ENCODE measurements at regions not wholly inside any gene's neighbourhood (a gene's known extent, or its start where the extent isn't known, plus 50 kb on each side); places are given as distances from the start of the nearest gene placed in this dataset.
A peak's percentile ranks its signal among the peaks of the same experiment; 100 is the strongest.

GRCh38 chr14:54220704-54221431 lies 175.9 kb upstream of the CDKN3 start:
- no peak overlapping the region for H3K27ac ChIP-seq
- DNase-seq, result no peak
- ATAC-seq, result no peak
- no peak for TF ChIP-seq CTCF (IDR thresholded peaks at IDR 0.05)
- H3K36me3 ChIP-seq, result no peaks in the 10 kb centered on the region
- peak overlapping the region in 1 of 2 donors; percentile 6 for H3K4me3 ChIP-seq
- H3K4me1 ChIP-seq, result peaks cover 0 to 6% of the 10 kb centered on the region in 2 donors
- H3K27me3 ChIP-seq, result peaks cover 10 to 60% of the 10 kb centered on the region in 2 donors
- H3K9me3 ChIP-seq, result no peaks in the 10 kb centered on the region
- intact Hi-C loops (cut with DNase I), result no loop called here

DNA sequence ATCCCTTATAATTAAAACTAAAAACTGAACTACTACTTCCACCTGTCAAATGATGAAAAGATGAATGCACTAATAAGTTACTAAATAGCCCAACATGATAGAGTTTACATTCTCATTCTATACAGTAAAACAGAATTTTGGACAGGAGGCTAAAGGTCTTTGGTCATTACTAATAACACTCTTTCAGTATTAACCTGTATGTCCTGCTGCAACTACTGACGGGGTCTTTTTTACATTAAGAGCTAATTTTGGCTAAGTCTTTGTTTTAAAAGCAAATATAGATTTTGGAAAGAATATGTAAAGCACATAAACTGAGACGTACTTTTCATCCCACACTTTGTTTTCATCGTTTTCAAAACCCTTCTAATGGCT lies 175.4 kb upstream of the CDKN3 start:
- peaks cover 0 to 6% of the 10 kb centered on the region in 2 donors for H3K4me1 ChIP-seq
- H3K27me3 ChIP-seq, result peaks cover 10 to 60% of the 10 kb centered on the region in 2 donors
- H3K9me3 ChIP-seq, result no peaks in the 10 kb centered on the region
- H3K4me3 ChIP-seq, result no peak overlapping the region
- TF ChIP-seq CTCF (IDR thresholded peaks at IDR 0.05), result no peak
- no peak overlapping the region for H3K27ac ChIP-seq
- no peak for DNase-seq
- H3K36me3 ChIP-seq, result no peaks in the 10 kb centered on the region
- no peak for ATAC-seq
- intact Hi-C loops (cut with DNase I), result no loop called here

DNA sequence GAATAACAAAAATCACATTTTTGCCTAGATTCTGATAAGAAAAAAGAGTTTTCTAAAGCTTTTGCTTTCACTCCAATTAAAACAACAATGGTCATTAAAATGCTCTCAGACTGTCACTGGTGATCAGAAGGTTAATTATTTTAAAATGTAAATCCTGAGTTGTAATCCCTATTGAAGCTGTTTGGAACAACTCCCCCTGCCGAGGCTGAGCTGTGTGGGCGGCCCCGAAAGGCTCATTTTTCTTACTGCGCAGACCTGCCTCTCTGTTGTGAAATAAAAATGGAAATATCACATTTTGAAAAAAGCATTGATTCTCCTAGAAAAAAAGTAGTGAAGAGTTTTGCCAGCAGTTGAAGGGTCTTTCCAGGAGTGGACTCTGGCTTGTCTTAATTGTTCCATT lies 174.8 kb upstream of the CDKN3 start:
- no peak for DNase-seq
- H3K36me3 ChIP-seq, result no peaks in the 10 kb centered on the region
- intact Hi-C loops (cut with DNase I), result no loop called here
- H3K4me3 ChIP-seq, result no peak overlapping the region
- ATAC-seq, result no peak
- no peaks in the 10 kb centered on the region for H3K9me3 ChIP-seq
- H3K27ac ChIP-seq, result no peak overlapping the region
- no peak for TF ChIP-seq CTCF (IDR thresholded peaks at IDR 0.05)
- H3K27me3 ChIP-seq, result peaks cover 10 to 60% of the 10 kb centered on the region in 2 donors
- peaks cover 0 to 6% of the 10 kb centered on the region in 2 donors for H3K4me1 ChIP-seq

DNA sequence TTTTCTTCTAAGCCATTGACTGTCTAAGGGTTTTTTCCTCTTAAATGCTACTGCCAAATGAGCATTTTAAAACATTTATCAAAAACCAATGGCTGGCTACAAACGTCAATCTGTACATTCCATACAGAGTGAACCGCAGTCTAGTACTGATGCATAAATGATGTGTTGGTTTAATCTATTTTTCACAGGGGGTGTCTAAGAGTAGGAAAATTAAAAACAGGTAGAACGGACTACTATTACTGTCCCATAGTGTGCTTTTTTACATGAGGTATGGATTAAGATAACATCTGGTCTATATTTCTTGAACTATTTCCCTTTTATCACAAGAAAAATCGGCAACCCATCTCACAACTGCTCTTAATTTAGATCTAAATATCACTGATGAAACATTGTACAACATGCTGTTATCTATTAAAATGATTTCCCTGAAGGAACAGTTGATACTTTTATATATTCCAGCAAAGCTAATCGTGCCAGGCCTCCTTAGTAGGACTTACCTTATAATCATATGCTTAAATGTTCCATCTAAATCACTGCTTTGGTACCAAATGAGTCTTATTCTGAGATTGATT lies 172.9 kb upstream of the CDKN3 start:
- no peak overlapping the region for H3K27ac ChIP-seq
- no peak for ATAC-seq
- H3K4me3 ChIP-seq, result no peak overlapping the region
- TF ChIP-seq CTCF (IDR thresholded peaks at IDR 0.05), result no peak
- H3K27me3 ChIP-seq, result peaks cover 10 to 49% of the 10 kb centered on the region in 2 donors
- intact Hi-C loops (cut with DNase I), result no loop called here
- no peaks in the 10 kb centered on the region for H3K36me3 ChIP-seq
- H3K4me1 ChIP-seq, result peaks cover 0 to 6% of the 10 kb centered on the region in 2 donors
- no peak for DNase-seq
- H3K9me3 ChIP-seq, result no peaks in the 10 kb centered on the region

DNA sequence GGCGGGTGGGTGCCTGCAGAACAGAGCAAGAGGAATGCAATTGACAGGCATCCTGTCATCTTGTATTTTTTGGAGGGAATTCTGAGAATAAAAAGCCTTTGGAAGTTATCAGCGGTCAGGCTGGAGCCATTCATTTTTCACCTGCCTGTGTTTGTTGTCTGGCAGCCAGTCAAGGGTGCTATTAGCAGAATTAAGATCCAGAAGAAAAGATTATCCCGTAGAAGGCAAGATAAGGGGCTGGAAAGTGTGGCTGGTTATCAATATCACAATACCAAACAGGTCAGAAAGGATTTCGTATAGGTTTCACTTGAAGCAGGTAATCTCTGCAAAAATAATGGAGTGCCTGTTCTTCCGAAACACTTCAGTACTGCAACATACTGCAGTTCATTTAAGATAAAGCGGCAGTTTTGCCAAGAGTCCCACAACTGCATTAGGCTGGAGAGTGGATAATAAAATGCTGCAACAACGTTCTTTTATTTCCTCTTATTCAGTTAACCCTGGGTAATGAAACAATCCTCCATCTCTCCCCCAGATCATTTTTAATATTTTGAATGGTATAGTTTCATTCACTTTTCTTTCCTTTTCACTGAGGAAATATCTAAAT lies 171.2 kb upstream of the CDKN3 start:
- intact Hi-C loops (cut with DNase I), result no loop called here
- Histone ChIP-seq H3K36me3 (no peaks in the 10 kb centered on the region), H3K27ac (no peak overlapping the region), H3K9me3 (no peaks in the 10 kb centered on the region), H3K27me3 (peaks cover 0 to 32% of the 10 kb centered on the region in 2 donors), H3K4me3 (no peak overlapping the region), H3K4me1 (peaks cover 0 to under 1% of the 10 kb centered on the region in 2 donors)
- DNase-seq (peak in 1 of 4 donors; percentile 32), ATAC-seq (no peak)
- TF ChIP-seq CTCF (IDR thresholded peaks at IDR 0.05), result no peak

Data from left lung (tissue), 4 donors.